ENCODE measurements at regions not wholly inside any gene's neighbourhood (a gene's known extent, or its start where the extent isn't known, plus 50 kb on each side); places are given as distances from the start of the nearest gene placed in this dataset.

DNA sequence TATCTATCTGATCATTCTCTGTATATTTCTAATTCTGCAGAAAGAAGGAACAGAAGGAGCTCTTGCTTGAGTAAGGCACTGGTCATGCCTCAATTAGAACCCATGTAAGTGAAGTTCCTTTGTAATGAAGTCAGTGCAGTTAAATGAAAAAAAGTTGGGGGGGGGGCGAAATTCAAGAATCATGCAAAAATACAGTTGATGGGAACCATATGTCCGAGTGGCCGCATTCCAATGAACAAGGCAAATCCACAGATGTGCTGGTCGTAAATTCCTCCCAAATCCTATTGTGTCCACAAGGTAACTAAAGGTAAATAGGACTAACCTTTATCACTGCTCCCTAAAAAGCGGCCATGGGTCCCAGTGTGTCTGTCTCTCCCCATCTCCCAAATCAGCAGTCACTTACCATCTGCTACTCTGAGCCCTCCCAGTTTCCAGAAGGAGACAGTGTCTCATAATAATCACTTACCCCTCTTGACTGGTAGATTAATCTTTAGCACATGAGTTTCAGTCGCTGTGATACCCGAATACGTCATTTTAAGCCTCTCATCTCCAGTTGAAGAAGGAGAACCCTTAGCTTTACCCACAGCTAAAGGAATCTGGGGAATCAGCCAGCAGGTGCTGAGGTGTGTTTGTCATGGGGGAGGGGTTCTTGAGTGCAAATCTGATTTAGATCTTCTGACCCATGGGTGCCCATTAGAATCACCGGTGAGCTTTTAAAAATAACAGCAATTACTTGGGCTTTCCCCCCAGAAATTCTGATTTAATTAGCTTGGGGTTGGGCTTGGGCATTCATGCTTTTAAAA lies 56.3 kb upstream of the EPHB3 start:
- ChIA-PET POLR2A (no interaction called here), CTCF (interaction anchor here (0.7 to 2.7 kb wide), 3 partner anchors 9 to 134 kb away, joined by 3 to 12 read pairs (median 5); no protein-coding TSS in a partner anchor)

DNA sequence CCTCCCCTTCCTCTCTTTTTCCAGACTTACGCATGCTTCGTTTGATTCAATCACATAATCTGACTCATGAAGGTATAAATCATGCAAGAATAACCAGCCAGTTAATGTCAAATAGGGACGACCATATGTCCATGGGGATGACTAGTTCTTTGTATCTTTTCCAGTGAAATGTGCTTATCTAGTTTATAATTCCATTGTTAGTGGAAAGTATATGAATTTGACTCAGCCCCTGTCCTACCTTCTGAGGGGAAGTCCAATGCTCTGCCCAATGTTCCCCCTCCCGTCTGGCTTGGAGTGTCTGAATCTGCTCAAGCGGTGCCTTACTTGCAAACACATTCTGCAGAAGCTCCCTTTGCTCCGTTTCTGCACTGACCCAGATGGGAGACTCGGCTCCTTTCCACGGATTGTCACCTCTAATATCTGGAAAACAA lies 55.0 kb upstream of the EPHB3 start:
- no peak for DNase-seq (ENCODE audit: low read depth, low spot score)
- CTCF ChIA-PET, result interaction anchor here (0.6 to 1.5 kb wide), 2 partner anchors 40 to 135 kb away, joined by 3 to 5 read pairs; no protein-coding TSS in a partner anchor
- peaks cover 52% of the 10 kb centered on the region for H3K27me3 ChIP-seq (ENCODE audit: control insufficient read depth, insufficient read depth, low read length)
- no peak overlapping the region for H3K4me3 ChIP-seq (ENCODE audit: low read depth, low read length)
- POLR2A ChIA-PET, result no interaction called here
- no peak overlapping the region for H3K27ac ChIP-seq (ENCODE audit: low read depth, low read length)
- peaks cover 4% of the 10 kb centered on the region for H3K9me3 ChIP-seq (ENCODE audit: control insufficient read depth, insufficient read depth, low read length)
- TF ChIP-seq, protein P1, sequence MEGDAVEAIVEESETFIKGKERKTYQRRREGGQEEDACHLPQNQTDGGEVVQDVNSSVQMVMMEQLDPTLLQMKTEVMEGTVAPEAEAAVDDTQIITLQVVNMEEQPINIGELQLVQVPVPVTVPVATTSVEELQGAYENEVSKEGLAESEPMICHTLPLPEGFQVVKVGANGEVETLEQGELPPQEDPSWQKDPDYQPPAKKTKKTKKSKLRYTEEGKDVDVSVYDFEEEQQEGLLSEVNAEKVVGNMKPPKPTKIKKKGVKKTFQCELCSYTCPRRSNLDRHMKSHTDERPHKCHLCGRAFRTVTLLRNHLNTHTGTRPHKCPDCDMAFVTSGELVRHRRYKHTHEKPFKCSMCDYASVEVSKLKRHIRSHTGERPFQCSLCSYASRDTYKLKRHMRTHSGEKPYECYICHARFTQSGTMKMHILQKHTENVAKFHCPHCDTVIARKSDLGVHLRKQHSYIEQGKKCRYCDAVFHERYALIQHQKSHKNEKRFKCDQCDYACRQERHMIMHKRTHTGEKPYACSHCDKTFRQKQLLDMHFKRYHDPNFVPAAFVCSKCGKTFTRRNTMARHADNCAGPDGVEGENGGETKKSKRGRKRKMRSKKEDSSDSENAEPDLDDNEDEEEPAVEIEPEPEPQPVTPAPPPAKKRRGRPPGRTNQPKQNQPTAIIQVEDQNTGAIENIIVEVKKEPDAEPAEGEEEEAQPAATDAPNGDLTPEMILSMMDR (IDR thresholded peaks at IDR 0.05; ENCODE audit: low read depth, low read length), result no peak

More for the DNA sequence above, 56.3 kb upstream of the EPHB3 start:
- no peak overlapping the region for H3K4me3 ChIP-seq (ENCODE audit: low read depth, low read length)
- H3K27me3 ChIP-seq (ENCODE audit: control insufficient read depth, insufficient read depth, low read length), result peaks cover 41% of the 10 kb centered on the region
- no peak for DNase-seq (ENCODE audit: low read depth, low spot score)
- TF ChIP-seq, protein P1 (IDR thresholded peaks at IDR 0.05; ENCODE audit: low read depth, low read length), result no peak
- H3K9me3 ChIP-seq (ENCODE audit: control insufficient read depth, insufficient read depth, low read length), result peaks cover 4% of the 10 kb centered on the region
- no peak overlapping the region for H3K27ac ChIP-seq (ENCODE audit: low read depth, low read length)

DNA sequence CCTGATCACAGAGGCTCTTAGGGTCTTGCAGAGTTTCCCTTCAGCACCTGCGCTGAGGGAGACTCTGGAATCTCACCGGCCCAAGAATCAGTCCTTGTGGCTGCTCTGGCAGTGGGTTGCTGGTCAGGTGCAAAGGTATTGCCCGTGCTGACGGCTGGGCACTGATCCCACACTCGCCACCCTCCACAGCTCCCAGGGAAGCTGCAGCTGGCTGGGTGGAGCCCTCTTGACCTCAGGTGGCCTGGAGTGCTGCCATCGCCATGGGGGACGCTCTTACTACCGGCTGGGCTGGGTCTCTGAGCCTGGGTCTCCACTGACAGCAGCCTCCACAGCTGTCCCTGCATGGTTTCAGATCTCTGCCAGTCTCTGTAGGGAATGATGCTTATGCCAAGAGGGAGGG lies 52.6 kb upstream of the EPHB3 start:
- TF ChIP-seq, protein P1 (IDR thresholded peaks at IDR 0.05; ENCODE audit: low read depth, low read length), result no peak
- no peak overlapping the region for H3K27ac ChIP-seq (ENCODE audit: low read depth, low read length)
- H3K9me3 ChIP-seq (ENCODE audit: control insufficient read depth, insufficient read depth, low read length), result no peaks in the 10 kb centered on the region
- CTCF ChIA-PET, result interaction anchor here (7.7 kb wide), 1 partner anchor 136 kb away, joined by 278 read pairs; no protein-coding TSS in a partner anchor
- H3K4me3 ChIP-seq (ENCODE audit: low read depth, low read length), result no peak overlapping the region
- H3K27me3 ChIP-seq (ENCODE audit: control insufficient read depth, insufficient read depth, low read length), result peaks cover 69% of the 10 kb centered on the region
- DNase-seq (ENCODE audit: low read depth, low spot score), result no peak
- POLR2A ChIA-PET, result no interaction called here

DNA sequence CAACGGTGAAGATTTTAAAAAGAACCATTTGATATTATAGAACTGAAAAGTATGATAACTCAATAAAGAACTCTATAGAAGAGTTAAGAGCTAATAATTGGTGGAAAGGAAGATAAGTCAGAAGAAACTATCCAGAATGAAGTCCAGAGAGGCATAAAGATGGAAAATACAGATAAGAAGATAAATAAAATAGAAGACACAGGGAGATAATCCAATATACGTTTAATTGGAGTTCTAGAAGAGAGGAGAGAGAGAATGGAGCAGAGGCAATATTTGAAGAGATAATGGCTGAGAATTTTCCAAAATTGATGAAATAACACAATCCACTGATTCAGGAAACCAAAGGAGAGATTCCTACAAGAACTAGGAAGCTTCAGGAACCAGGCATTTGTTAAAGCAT lies 49.8 kb upstream of the EPHB3 start:
- no peak for DNase-seq (ENCODE audit: low read depth, low spot score)
- Histone ChIP-seq H3K9me3 (ENCODE audit: control insufficient read depth, insufficient read depth, low read length) (no peaks in the 10 kb centered on the region), H3K27ac (ENCODE audit: low read depth, low read length) (no peak overlapping the region), H3K4me3 (ENCODE audit: low read depth, low read length) (no peak overlapping the region), H3K27me3 (ENCODE audit: control insufficient read depth, insufficient read depth, low read length) (peaks cover 80% of the 10 kb centered on the region)
- ChIA-PET CTCF (interaction anchor here (0.5 to 7.7 kb wide), 6 partner anchors 11 to 139 kb away, joined by 3 to 278 read pairs (median 24); no protein-coding TSS in a partner anchor), POLR2A (no interaction called here)
- TF ChIP-seq, protein P1 (IDR thresholded peaks at IDR 0.05; ENCODE audit: low read depth, low read length), result no peak

All from AG04450 (cell line).